GM21360 (cell line): ENCODE measurements at regions not wholly inside any gene's neighbourhood (a gene's known extent, or its start where the extent isn't known, plus 50 kb on each side); places are given as distances from the start of the nearest gene placed in this dataset.
A peak's percentile ranks its signal among the peaks of the same experiment; 100 is the strongest.

Experiments used
- ATAC-seq: cut with Tn5 transposase; IDR thresholded peaks from one replicate; pipeline ENCODE4 v1.9.1; 2021; ENCODE audit warnings: mild to moderate bottlenecking, moderate library complexity; ENCODE audit not compliant: unreplicated experiment

- no peak for ATAC-seq
Observed at GRCh38 chr13:84917252-84917878, 881.9 kb downstream of the SLITRK6 start.

- no peak for ATAC-seq
Observed at GRCh38 chr13:84912720-84913119, 886.5 kb downstream of the SLITRK6 start.

- ATAC-seq, result no peak
Observed at GRCh38 chr13:84910423-84910822, 888.8 kb downstream of the SLITRK6 start.

- no peak for ATAC-seq
Observed at GRCh38 chr13:84903391-84903790, 895.8 kb downstream of the SLITRK6 start.

- ATAC-seq, result no peak
Observed at GRCh38 chr13:84902243-84902642, 897.0 kb downstream of the SLITRK6 start.

GRCh38 chr13:84896128-84896527, 903.1 kb downstream of the SLITRK6 start:
- peak; percentile 77 for ATAC-seq

- no peak for ATAC-seq
Observed at GRCh38 chr13:84894749-84895148, 904.5 kb downstream of the SLITRK6 start.

- no peak for ATAC-seq
Observed at GRCh38 chr13:84885868-84886267, 913.4 kb downstream of the SLITRK6 start.

- no peak for ATAC-seq
Observed at GRCh38 chr13:84873951-84874350, 925.3 kb downstream of the SLITRK6 start.

- no peak for ATAC-seq
Observed at GRCh38 chr13:84870190-84870589, 929.0 kb downstream of the SLITRK6 start.

GRCh38 chr13:84867246-84867645, 932.0 kb downstream of the SLITRK6 start:
- no peak for ATAC-seq

- no peak for ATAC-seq
Observed at GRCh38 chr13:84865783-84866221, 933.4 kb downstream of the SLITRK6 start.

GRCh38 chr13:84864341-84864740, 934.9 kb downstream of the SLITRK6 start:
- ATAC-seq, result no peak

- ATAC-seq, result no peak
Observed at GRCh38 chr13:84847107-84847506, 952.1 kb downstream of the SLITRK6 start.

GRCh38 chr13:84845907-84846619, 953.2 kb downstream of the SLITRK6 start:
- no peak for ATAC-seq

GRCh38 chr13:84844473-84844872, 954.7 kb downstream of the SLITRK6 start:
- ATAC-seq, result no peak

GRCh38 chr13:84843368-84843767, 955.9 kb downstream of the SLITRK6 start:
- ATAC-seq, result no peak

GRCh38 chr13:84834201-84834600, 951.9 kb upstream of the SLITRK1 start:
- no peak for ATAC-seq

- no peak for ATAC-seq
Observed at GRCh38 chr13:84831666-84832657, 949.7 kb upstream of the SLITRK1 start.

- ATAC-seq, result no peak
Observed at GRCh38 chr13:84823528-84823927, 941.3 kb upstream of the SLITRK1 start.

GRCh38 chr13:84821261-84821660, 939.0 kb upstream of the SLITRK1 start:
- no peak for ATAC-seq
